NT2/D1 (cell line): ENCODE measurements at regions not wholly inside any gene's neighbourhood (a gene's known extent, or its start where the extent isn't known, plus 50 kb on each side); places are given as distances from the start of the nearest gene placed in this dataset.

Experiments
- DNase-seq: peaks from one replicate; pipeline ENCODE4 v3.0.0-alpha.2; 2011; ENCODE audit warnings: low read depth, low spot score
- H3K27me3 ChIP-seq: 2 replicates; pipeline ENCODE4 v1.6.0; 2011; ENCODE audit warnings: mild to moderate bottlenecking; ENCODE audit not compliant: insufficient read length, insufficient read depth
- H3K36me3 ChIP-seq: 2 replicates; pipeline ENCODE4 v1.6.1; 2011; ENCODE audit warnings: mild to moderate bottlenecking, low read length, mixed read lengths; ENCODE audit not compliant: insufficient read depth, insufficient read length
- H3K4me1 ChIP-seq: 2 replicates; pipeline ENCODE4 v1.5.1; 2011; ENCODE audit not compliant: insufficient read depth, insufficient read length
- H3K4me3 ChIP-seq: 2 replicates; pipeline ENCODE4 v1.5.1; 2011; ENCODE audit warnings: low read depth; ENCODE audit not compliant: insufficient read length
- H3K9ac ChIP-seq: 2 replicates; pipeline ENCODE4 v1.6.0; 2011; ENCODE audit warnings: low read depth; ENCODE audit not compliant: insufficient read length
- H3K9me3 ChIP-seq: 2 replicates; pipeline ENCODE4 v1.5.1; 2011; ENCODE audit warnings: mild to moderate bottlenecking, low read length; ENCODE audit not compliant: insufficient read depth
- SUZ12 ChIP-seq: IDR thresholded peaks from 2 replicates; pipeline ENCODE4 v1.6.1; 2011; ENCODE audit not compliant: insufficient read length, insufficient read depth; ENCODE audit errors: extremely low read depth
- YY1 ChIP-seq: IDR thresholded peaks from 2 replicates; pipeline ENCODE4 v1.6.1; 2011; ENCODE audit not compliant: insufficient read length, insufficient read depth
- ZNF274 ChIP-seq: IDR thresholded peaks from 2 replicates; pipeline ENCODE4 v1.6.1; 2011; ENCODE audit warnings: mild to moderate bottlenecking, low read depth, low read length

GRCh38 chr6:156725712-156726111 lies 51.5 kb upstream of the ARID1B start:
- TF ChIP-seq ZNF274 (no peak), YY1 (no peak), SUZ12 (no peak)
- Histone ChIP-seq H3K36me3 (no peaks in the 10 kb centered on the region), H3K27me3 (no peaks in the 10 kb centered on the region), H3K4me3 (no peak overlapping the region), H3K9ac (no peak overlapping the region), H3K9me3 (no peaks in the 10 kb centered on the region), H3K4me1 (no peaks in the 10 kb centered on the region)
- DNase-seq: no peak

DNA sequence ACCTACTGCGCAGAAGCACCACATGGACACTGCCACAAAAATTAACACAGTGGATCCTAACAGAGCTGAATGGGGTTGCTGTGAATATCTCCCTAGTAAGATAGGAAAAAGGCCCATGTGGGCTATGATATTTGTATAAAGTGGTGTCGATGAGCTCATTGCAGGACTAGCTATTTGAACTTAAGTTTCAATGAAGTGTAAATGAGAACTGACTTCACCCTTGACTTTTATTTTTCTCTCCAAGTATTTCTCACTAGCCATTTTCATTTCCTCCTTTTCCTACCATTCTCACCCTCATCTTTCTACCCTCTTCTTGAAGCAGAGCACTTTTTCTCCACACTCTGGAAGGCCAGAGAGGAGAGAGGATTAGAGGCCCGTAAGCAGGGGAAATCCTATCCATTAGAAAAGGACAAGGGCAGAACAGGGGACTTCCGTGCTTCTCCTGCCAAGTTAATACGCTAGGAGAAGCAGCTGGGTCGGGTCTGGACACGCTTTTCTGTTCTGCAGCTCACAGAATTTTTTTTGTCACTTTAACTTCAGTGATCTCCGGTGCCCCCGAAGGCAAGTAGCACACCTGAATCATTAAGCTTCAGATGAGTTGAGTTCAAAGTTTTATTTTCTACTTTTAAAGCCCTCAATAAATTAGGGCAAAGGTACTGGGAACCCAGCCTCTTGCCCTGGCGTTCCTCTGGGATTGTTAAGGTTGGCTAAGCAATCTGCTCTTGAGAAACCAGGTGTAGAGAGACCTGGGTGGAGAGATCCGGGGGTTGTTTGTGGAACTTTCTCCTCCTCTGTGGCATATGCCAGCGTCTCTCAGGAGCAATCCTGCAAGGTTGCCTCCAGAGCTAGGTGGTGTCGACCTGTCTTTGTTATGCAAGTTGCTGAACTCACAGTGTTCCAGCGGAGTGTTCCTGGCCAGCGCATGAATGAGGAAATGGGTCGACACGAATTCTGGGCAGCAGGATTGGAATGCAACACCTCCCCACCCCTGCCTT lies 56.2 kb upstream of the ARID1B start:
- TF ChIP-seq ZNF274 (no peak), SUZ12 (no peak), YY1 (no peak)
- DNase-seq: peak; percentile 54
- H3K27me3 ChIP-seq: no peaks in the 10 kb centered on the region
- no peak overlapping the region for H3K4me3 ChIP-seq
- peak overlapping the region; percentile 16 for H3K9ac ChIP-seq
- no peaks in the 10 kb centered on the region; the same call in 1 of the 2 replicates for H3K9me3 ChIP-seq
- peaks cover 5% of the 10 kb centered on the region for H3K4me1 ChIP-seq
- H3K36me3 ChIP-seq: no peaks in the 10 kb centered on the region

DNA sequence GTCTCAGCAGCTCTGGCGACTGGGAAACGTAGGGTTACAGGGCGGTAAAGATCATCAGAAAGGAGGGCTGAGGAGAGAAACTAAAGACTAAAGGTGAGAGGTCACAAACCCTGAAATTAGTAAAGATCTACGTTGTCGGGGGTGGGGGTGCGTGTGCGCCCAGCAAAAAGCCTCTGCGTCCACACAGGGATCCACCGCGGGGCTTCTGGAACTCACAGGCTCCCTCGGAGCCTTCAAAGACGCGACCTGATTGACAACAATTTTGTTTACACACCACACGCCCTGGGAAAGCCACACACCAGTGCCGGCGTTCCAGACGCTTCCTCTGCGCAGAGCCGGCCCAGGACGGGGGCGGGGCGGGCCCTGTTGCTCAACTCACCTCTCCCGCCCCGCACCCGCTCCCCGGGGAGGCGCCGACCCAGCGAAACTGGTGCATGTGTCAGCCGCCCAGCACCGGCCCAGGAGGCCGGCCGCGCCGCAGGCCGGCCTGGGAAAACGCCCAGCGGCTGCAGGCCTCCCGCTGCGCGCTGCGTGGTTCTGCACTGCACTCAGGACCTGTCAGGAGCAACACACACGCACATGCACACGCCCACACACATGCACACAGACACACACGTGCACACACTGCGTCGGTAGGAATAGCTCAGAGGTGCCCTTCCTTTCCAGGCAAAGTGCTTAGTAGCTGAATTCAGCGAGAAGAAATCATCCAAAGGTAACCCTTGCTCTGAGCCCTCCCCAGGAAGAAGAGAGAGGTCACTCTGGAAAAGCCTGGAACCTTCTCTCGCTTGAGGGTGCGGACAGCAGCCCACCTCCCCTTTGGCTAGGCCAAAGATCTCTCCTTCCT lies 57.2 kb upstream of the ARID1B start:
- no peak for DNase-seq
- Histone ChIP-seq H3K27me3 (no peaks in the 10 kb centered on the region), H3K9ac (peak overlapping the region; percentile 0), H3K36me3 (no peaks in the 10 kb centered on the region), H3K4me1 (peaks cover 5% of the 10 kb centered on the region), H3K4me3 (no peak overlapping the region), H3K9me3 (no peaks in the 10 kb centered on the region; the same call in 1 of the 2 replicates)
- TF ChIP-seq YY1 (no peak), ZNF274 (no peak), SUZ12 (no peak)

- H3K9ac ChIP-seq: no peak overlapping the region
- H3K4me3 ChIP-seq: no peak overlapping the region
Measured at GRCh38 chr6:156719395-156719719, 57.8 kb upstream of the ARID1B start.

GRCh38 chr6:156718647-156719394 lies 58.4 kb upstream of the ARID1B start:
- no peaks in the 10 kb centered on the region for H3K36me3 ChIP-seq
- no peak for TF ChIP-seq SUZ12
- TF ChIP-seq ZNF274: no peak
- no peak for TF ChIP-seq YY1
- no peak overlapping the region for H3K4me3 ChIP-seq
- H3K9ac ChIP-seq: no peak overlapping the region
- no peaks in the 10 kb centered on the region; the same call in 1 of the 2 replicates for H3K9me3 ChIP-seq
- no peaks in the 10 kb centered on the region for H3K27me3 ChIP-seq
- DNase-seq: no peak
- peaks cover 5% of the 10 kb centered on the region for H3K4me1 ChIP-seq

More at GRCh38 chr6:156719395-156719719, 57.8 kb upstream of the ARID1B start:
- TF ChIP-seq YY1 (no peak), ZNF274 (no peak), SUZ12 (no peak)
- Histone ChIP-seq H3K36me3 (no peaks in the 10 kb centered on the region), H3K27me3 (no peaks in the 10 kb centered on the region), H3K4me1 (peaks cover 5% of the 10 kb centered on the region), H3K9me3 (no peaks in the 10 kb centered on the region; the same call in 1 of the 2 replicates)
- no peak for DNase-seq

DNA sequence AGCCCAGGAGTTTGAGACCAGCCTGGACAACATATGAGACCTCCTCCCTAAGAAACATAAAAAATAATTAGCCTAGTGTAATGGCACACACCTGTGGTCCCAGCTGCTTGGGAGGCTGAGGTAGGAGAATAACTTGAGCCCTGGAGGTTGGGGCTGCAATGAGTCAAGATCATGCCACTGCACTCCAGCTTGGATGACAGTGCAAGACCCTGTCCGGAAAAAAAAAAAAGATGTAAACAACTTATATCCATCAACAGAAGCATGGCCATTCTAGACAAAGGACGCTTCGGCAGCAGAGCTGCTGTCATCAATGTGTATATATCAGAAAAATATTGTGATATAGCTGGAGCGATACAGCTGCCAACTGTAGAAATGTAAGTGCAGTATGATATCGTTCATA lies 59.6 kb upstream of the ARID1B start:
- TF ChIP-seq YY1: no peak
- TF ChIP-seq ZNF274: no peak
- no peak overlapping the region for H3K9ac ChIP-seq
- H3K36me3 ChIP-seq: no peaks in the 10 kb centered on the region
- no peak for DNase-seq
- H3K9me3 ChIP-seq: no peaks in the 10 kb centered on the region; the same call in 1 of the 2 replicates
- no peaks in the 10 kb centered on the region for H3K27me3 ChIP-seq
- no peak overlapping the region for H3K4me3 ChIP-seq
- peaks cover 5% of the 10 kb centered on the region for H3K4me1 ChIP-seq

- Histone ChIP-seq H3K9ac (no peak overlapping the region), H3K36me3 (no peaks in the 10 kb centered on the region), H3K27me3 (no peaks in the 10 kb centered on the region), H3K4me1 (peaks cover 5% of the 10 kb centered on the region), H3K4me3 (no peak overlapping the region), H3K9me3 (no peaks in the 10 kb centered on the region; the same call in 1 of the 2 replicates)
- no peak for DNase-seq
- TF ChIP-seq YY1: no peak
- no peak for TF ChIP-seq SUZ12
- no peak for TF ChIP-seq ZNF274
Measured at GRCh38 chr6:156715839-156716238, 61.3 kb upstream of the ARID1B start.
